Ammon's horn (tissue), 1 donor: ENCODE measurements at regions not wholly inside any gene's neighbourhood (a gene's known extent, or its start where the extent isn't known, plus 50 kb on each side); places are given as distances from the start of the nearest gene placed in this dataset.
A peak's percentile ranks its signal among the peaks of the same experiment; 100 is the strongest.
"Not testable (repeated sequence)": the region's sequence is repeated elsewhere in the genome, so short reads cannot be mapped to it uniquely, and the experiment has no call there.

Source experiments
- DNase-seq: peaks from one replicate; pipeline ENCODE4 v3.0.0-alpha.2; 2016; ENCODE audit warnings: low spot score

DNA sequence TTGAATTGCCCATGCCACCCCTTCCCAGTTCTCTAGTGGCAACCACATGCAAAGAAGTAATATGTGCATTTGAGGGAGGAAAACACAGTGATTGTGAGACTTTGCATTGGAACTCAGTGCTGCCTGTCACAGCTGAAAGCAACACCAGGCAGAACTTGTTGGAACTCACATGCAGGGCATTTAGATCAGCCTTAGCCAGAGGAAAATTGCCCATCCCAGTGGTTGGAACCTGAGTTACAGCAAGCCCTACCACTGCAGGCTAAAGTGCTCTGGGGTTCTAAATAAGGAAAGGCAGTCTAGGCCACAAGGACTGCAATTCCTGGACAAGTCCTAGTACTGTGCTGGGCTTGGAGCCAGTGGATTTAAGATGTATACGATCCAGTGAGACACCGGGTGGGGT lies 245.3 kb upstream of the UFL1 start:
- DNase-seq: no peak

DNA sequence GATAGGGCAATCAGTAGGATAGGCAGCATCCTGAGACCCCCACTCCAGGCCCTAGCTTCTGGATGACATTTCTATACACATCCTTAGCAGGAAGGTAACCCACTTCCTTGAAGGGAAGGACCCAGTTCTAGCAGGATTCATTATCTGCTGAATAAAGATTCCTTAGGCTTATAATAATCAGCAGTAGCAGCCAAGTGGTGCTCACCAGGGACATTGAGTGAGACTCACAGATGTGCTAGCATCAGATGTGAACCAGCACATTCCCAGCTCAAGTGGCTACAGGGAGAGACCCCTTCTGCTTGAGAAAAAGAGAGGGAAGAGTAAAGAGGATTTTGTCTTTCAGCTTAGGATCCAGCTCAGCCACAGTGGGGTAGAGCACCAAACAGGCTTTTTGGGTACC lies 244.8 kb upstream of the UFL1 start:
- DNase-seq: no peak

DNA sequence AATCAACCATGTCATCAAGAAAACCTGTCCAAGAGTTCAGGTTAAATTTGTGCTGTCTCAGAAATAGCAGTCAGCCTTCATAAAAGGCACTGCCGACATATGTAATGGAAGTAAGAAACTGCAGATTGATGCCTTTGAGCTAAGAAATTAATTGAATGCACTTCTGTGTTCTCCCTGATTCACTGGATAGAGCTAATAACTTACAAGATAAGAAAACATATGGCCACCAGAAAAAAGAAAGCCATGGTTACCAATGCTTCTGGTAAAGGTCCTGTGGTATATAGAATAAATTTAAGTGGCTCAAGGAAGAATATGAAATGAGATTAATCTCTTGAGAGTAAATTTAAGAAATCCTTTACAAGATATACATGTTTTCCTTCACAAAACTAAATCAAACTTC lies 242.5 kb upstream of the UFL1 start:
- DNase-seq: no peak

DNA sequence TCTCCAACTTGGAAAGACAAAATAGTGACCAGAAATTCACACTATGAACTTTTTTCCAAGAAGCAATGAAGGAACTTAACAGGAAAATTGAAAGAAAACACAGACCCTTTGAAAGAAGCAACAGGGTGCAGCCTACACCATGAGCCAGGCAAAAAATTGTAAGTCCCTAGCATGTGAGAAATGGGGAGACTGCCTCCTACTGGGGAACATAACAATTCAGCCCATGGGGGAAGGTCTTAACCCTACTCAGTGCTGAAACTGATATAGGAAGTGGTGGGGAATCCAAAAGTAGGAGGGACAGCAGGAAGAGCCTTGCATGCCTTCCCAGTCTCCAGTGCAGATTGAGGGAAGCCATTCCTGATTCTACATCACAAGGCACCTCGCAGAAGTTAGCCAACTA lies 235.1 kb upstream of the UFL1 start:
- DNase-seq: no peak

DNA sequence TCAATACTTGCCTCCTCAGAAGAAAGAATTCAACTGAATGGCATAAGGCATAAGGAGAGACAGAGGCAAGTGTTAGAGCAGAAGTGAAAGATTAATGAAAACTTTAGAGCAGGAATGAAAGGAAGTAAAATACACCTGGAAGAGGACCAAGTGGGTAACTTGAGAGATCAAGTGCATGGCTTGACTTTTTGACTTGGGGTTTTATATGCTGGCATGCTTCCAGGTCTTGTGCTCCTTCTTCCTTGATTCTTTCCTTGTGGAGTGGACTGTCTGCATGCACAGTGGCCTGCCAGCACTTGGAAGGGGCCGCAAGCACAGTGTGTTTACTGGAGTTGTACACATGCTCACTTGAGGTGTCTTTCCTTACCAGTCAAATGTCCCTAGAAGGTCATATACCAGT lies 222.1 kb upstream of the UFL1 start:
- DNase-seq: no peak

DNA sequence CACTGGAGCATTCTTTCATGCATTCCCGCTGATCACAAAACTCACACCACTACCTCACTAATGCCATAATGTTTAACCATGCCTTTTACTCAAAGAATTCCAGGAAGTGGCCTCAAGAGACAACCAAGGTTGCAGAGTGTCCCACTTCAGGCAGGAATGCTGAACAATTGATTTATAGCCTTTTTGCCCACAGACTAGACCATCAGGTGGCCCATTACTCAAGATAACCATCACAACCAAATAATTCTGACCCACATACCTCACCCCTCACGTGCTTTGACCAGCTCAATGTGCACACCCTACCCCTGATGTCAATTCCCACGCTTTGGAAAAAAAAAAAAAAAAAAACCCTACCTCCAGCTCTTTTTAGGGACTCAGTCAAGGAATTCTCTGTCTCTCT lies 220.6 kb upstream of the UFL1 start:
- DNase-seq: no peak

DNA sequence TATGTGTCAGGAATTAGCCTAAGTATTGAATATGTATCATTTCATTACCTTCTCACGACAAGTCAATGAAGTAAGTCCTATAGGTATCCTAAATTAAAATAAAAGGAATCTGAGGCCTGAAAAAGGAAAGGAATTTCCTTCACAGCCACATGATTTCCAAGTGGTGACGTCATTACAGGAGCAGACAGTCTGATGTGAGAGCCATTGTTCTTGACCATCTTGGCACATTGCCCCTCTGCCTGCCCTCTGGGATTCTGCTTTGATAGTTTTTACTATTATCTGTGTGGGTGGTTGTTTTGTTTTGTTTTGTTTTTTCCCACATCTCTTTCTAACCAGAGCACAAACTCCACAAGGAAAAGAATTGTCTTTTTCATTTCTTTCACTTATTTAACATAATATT lies 219.8 kb upstream of the UFL1 start:
- DNase-seq: peak; percentile 28

DNA sequence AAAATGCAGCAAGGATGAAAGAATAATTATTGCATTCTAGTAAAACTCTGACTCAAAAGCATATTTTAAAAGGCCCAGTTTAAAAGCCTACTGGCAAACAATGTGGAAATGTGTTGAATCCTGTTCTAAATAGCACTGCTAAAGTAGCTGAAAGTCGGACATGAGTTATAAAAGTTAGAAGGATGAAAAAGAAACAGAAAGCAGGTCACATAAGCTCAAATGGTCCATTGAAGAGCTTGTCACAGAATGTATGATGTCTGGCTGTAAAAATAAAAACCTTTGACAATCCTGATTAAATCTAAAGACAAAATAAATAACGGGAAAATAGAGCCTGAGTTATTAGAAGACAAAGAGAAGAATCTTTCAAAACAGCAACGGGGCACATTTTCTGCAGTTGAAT lies 218.6 kb upstream of the UFL1 start:
- no peak for DNase-seq

DNA sequence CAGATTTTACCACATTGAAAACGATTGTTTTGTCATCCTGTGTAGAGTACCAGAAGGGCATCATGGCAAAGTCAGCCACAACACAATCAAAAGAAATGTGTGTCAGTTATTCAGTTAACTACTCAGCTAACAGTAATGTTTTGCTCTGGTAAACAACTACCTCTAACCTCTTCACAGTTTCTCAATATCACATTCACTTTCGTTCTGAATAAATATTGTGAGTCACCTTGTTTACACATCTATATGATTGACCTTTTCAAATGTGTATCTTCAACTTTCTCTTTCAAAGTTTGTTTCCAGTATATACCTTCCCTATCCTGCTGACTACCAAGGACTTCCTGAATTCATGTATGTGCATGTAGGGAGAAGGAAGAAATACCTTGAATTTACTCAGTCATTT lies 216.6 kb upstream of the UFL1 start:
- no peak for DNase-seq

DNA sequence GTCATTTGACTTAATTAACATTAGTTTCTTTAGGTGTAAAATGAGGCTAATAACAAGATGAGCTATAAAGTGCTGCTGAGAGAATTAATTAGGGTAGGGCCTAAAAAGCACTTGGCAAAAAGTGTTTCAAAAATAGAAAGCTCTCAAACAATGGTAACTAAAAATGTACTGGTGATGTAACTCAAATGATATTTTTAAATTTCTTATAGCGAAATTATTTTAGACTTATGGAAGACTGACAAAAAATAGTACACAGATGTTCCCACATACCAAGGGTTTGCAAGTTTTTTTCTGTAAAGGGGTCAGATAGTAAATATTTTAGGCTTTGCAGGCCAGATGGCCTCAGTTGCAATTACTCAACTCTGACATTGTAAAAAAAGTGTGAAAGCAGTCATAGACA lies 190.7 kb upstream of the UFL1 start:
- DNase-seq: peak; percentile 3

DNA sequence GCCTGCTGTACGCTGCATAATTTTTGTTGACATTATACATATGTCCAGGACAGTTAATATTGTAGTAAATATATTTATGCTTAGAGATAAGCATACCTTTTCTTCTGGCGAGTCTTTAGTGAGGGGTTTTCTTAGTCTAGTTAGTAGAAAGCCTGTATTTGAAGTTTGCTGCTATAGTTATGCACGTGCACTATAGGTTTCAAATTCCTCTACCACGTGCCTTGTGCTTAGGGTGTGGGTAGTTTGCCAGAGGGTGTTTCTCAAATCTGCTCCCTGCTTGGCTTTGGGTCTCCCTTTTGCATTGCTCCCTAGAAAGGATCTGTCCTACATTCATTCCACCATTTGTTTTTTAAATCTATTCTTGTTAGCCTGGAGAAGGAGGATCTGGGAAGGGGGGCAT lies 181.4 kb upstream of the UFL1 start:
- DNase-seq: no peak

DNA sequence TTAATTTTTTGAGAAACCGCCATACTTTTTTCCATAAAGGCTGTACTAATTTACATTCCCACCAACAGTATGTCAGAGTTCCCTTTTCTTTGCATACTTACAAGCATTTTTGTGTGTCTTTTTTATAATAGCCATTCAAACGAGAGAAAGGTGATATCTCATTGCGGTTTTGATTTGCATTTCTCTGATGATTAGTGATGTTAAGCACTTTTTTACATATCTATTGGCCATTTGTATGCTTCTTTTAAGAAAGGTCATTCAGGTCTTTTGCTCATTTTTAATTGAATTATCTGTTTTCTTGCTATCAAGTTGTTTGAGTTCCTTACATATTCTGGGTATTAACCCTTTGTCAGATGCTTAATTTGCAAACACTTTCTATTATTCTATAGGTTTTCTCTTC lies 176.1 kb upstream of the UFL1 start:
- no peak for DNase-seq

DNA sequence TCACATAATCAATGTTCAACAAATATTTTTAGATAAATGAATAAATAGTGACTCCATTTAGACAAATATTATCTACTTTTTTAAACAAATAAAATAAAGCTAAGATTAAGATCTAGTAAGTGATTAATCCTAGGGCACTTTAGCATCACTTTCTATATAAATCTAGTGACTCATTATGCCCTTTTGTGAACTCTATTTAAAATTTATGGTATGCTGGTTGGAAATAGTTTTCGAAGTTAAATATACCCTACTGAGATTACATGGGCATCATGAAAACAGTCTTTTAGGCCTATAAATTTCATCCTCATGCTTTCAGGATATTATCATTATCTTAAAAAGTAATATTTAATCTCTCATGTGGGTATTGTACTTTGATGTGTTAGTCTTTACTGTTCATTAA lies 140.4 kb upstream of the UFL1 start:
- DNase-seq: no peak

DNA sequence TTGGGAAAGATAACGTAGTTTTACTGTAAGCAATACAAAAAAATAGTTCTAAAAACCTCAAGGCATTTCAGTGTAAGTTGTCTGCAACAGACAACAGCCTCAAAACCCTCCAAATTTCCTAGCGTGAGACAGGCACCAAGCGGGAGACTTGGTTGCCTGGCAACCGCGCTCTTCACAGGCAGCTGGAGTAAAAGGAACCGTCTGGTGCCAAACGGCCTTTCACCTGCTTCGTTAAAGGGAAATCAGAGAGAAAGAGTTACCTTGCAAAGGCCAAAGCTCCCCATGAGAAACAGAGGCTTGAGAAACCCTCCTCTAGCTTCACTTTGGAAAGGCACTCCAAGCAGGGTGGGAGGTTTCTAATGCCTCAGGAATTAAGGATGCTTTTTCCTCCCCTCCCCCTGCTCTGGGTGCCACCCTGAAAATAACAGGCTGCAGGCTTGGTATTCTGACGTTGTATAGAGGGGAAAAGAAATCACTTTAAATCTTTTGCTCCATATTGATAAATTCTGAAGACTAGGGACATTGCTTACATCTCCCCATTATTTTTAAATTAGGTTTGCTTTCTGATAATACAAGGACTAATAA lies 129.7 kb upstream of the UFL1 start:
- peak; percentile 81 for DNase-seq

DNA sequence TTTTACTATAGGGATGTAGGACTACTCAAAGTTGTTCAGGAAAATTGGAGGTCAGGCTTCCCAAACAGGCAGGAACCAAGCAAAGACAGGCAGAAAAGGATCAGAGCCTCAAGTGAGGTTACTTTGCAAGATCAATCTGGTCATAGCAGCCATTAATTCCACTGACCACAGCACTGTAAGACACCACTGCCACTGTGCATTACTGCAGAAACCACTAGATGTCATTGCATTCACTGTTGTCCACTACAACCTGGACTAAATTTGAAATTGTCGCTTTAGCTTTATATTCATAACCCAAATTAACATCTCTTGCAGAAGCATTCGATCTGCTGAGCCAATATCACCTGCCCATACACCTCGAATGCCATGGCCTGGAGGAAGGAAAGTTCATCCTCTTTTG lies 126.9 kb upstream of the UFL1 start:
- DNase-seq: peak; percentile 47

DNA sequence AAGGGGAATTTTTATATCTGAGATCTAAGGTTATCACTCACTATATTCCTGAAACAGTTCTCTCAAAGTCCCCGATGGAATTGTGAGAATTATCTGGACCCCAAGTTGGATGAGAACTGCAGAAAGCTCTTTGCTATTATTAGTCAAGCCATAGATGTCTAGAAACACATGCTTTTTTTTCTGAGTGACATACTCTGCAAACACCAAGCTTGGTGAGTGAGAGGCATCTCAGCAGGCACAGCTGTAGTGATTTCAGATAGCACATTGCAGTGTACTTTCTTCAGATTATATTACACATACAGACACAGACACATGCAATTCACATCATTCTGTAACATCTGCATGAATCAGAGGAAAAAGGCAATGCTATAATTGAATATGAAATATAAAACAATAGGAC lies 111.1 kb upstream of the UFL1 start:
- DNase-seq: no peak

DNA sequence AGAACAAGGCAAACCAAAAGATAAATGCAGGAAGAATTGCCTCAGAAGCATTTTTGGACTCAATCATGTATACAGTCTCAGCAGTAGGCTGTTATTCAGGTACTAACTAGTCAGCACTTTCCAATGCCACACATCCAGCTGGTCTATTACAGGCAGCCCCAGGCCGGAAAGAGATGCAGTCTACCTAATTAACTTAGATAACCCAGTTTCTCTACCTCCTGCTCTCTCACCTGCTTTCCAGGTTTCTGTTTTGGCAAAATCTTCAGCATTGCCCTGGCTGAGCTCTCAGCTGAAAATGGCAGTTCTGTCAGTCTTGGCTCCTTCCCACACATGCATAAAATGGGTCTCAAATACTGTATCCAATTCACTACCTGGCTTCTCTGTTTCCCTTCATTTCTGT lies 101.3 kb upstream of the UFL1 start:
- DNase-seq: no peak

DNA sequence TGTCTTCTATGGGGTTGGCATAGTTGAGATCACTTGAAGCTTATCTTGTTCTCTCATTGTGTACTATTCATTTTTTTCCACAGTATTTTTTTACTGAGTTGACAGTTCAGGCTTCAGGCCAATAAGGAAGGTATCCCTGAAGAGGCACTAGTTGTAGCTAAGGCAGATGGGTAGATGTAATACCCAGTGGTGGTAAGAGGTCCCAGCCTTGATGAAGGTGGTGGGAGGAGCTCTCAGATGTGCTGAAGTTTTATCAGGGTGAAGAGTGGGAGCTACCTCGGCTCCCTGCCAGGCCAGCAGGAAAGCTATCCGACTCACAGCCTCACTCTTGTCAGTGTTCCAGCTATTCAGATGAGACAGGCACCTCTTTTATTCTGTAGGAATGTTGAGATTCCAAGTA lies 87.7 kb upstream of the UFL1 start:
- no peak for DNase-seq

DNA sequence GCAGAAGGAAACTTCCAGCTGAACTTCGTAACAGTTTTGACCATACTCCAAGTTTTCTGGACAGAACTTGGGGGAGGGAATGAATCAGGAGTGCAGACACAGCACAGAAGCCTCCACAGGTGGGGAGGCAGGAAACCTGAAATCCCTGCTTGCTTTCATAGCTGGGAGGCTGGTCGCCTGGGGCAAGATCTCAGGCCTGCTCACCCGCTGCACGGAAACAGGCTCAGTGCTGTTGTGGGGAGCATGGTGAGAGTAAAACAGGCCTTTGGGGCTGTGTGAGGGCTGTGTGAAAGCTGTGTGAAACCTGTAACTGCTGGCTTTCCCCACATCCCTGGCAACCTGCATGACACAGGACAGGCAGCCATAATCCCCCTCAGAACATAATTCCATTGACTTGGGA lies 85.2 kb upstream of the UFL1 start:
- DNase-seq: no peak

DNA sequence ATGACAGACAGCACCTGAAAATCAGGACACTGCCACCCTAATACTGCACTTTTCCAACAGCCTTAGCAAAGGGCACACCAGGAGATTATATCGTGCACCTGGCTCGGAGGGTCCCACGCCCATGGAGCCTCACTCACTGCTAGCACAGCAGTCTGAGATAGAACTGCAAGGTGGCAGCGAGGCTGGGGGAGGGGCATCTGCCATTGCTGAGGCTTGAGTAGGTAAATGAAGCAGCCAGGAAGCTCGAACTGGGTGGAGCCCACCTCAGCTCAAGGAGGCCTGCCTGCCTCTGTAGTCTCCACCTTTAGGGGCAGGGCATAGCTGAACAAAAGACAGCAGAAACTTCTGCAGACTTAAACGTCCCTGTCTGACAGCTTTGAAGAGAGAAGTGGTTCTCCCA lies 84.4 kb upstream of the UFL1 start:
- DNase-seq: not testable (repeated sequence)

DNA sequence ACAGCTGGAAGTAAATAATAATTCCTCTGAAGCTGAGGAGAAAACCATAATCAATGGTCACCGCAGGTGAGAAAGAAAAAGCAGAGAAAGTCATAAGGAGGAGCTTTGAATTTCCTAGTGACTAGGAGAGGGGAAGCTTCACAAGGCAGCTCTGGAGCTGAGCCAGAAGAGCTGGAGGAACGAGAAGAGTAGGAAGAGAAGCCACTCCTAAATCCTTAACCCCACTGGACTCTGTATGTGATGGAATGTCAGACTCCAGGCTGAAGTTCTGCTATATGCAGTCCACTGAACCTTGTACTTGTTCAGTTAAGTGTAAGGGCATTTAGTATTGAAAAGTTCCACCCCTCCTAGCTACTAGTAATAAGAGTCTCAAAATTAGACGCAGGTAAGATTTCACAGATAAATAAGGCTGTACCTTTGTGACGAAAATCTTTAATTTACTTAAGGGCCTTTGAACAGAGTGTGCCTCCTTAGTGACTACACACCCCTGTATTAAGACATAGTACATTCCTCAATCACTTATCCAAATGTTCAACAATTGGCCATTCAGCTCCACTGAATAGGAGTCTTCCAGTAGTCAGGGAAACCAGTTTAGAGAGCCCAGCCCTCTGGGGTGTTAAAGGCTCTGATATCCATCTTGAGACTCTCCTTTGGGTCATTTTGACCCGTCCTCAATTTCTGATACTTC lies 71.4 kb upstream of the UFL1 start:
- peak; percentile 27 for DNase-seq

DNA sequence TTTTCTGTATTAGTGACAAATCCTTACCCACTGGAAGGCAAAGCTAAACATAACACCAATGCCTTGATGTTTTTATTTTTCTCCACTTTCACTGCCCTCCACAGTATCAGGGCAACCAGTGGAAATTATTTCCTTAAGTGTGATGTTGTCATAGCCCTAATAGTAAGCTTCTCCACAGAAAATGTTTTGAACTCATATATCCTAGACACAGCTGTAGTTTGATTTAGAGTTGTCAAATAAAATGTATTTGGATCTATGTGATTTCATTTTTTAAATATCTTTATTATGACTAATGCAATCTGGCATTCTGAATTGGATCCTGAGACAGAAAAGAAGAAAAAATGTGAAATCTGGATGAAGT lies 70.9 kb upstream of the UFL1 start:
- no peak for DNase-seq

DNA sequence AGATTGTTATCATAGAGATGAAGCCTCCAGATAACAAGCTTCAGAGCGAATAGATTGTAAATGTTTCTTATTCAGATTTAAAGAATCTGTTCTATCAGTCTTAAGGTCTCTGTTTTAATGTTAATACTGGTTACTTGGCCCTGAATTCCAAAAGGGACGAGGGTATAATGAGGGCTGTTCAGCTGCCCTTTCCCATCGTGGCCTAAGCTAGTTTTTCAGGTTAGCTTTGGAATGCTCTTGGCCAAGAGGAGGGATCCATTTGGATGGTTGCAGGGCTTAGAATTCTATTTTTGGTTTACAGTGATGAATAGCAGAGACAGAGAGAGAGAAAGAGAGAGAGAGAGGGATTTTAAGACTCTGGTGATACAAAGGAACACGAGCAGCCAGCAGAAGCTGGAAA lies 62.8 kb upstream of the UFL1 start:
- no peak for DNase-seq

DNA sequence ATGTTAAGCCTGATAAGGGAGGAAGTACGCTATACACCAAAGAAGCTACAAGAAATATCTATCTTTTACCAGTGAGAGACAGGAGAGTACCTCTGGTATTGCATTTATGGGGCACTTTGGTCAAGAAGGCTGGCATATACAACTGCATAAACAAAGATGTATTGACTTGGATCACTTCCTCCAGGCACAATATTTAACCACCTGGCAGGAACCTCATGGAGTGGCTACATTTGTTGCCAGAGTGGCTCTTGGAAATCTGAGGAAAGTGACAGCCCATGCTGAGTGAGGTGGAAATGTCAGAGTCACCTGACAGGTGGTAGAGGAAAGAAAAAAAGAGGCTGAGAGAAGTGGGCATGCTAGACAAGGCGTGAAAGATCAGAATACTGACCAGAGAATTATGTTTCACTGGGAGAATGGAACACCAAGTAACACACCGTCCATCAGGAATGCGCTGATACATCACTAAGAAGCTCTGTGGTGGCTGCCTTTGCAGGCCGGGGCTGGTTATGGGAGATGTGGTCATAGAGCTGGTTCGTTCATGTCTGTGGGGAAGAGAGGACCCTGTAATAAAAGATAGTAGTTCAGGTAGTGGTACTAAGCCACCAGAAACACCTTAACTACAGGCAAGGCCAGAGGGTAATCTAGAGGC lies 61.4 kb upstream of the UFL1 start:
- DNase-seq: no peak
